ENCODE measurements at regions not wholly inside any gene's neighbourhood (a gene's known extent, or its start where the extent isn't known, plus 50 kb on each side); places are given as distances from the start of the nearest gene placed in this dataset.

- no peak for TF ChIP-seq CTCF (IDR thresholded peaks at IDR 0.05)
- TF ChIP-seq POLR2A (IDR thresholded peaks at IDR 0.05): no peak
Observed at GRCh38 chr10:44295644-44296241, 89.2 kb downstream of the CXCL12 start.
